Sigmoid colon (tissue), 4 donors: ENCODE measurements at regions not wholly inside any gene's neighbourhood (a gene's known extent, or its start where the extent isn't known, plus 50 kb on each side); places are given as distances from the start of the nearest gene placed in this dataset.

Experiments used
- CTCF ChIP-seq, 4 experiments: fragments of 450-650 bp in 3 of 4; fragments of 200-600 bp in 1 of 4; IDR thresholded peaks; one replicate each; pipeline ENCODE4 v1.5.1; 2016 to 2019; ENCODE audit warnings: antibody characterized with exemption in 4 of 4, mild to moderate bottlenecking in 3 of 4, moderate library complexity in 2 of 4
- EP300 ChIP-seq, 4 donors: sonication (generic); formaldehyde crosslinking; IDR thresholded peaks; one replicate each; pipeline ENCODE4 v1.6.1; 2017; ENCODE audit warnings: antibody characterized with exemption in 4 of 4

GRCh38 chr3:139774560-139775302, 97.0 kb upstream of the NMNAT3 start:
- TF ChIP-seq CTCF (IDR thresholded peaks at IDR 0.05) = no peak
- TF ChIP-seq EP300 (IDR thresholded peaks at IDR 0.05) = no peak
